ENCODE measurements at regions not wholly inside any gene's neighbourhood (a gene's known extent, or its start where the extent isn't known, plus 50 kb on each side); places are given as distances from the start of the nearest gene placed in this dataset.

- in situ Hi-C loops (cut with HindIII; ENCODE audit: low sequenced_read_pairs) = no loop called here
Observed at GRCh38 chr6:104428184-104428583, 431.5 kb downstream of the HACE1 start.

GRCh38 chr6:104423691-104424090 lies 436.0 kb downstream of the HACE1 start:
- in situ Hi-C loops (cut with HindIII; ENCODE audit: low sequenced_read_pairs) = no loop called here

- in situ Hi-C loops (cut with HindIII; ENCODE audit: low sequenced_read_pairs) = no loop called here
Observed at GRCh38 chr6:104421650-104422049, 438.1 kb downstream of the HACE1 start.

- in situ Hi-C loops (cut with HindIII; ENCODE audit: low sequenced_read_pairs) = no loop called here
Observed at GRCh38 chr6:104418839-104419238, 440.9 kb downstream of the HACE1 start.

GRCh38 chr6:104418125-104418524 lies 441.6 kb downstream of the HACE1 start:
- in situ Hi-C loops (cut with HindIII; ENCODE audit: low sequenced_read_pairs) = no loop called here

GRCh38 chr6:104414723-104415122 lies 445.0 kb downstream of the HACE1 start:
- in situ Hi-C loops (cut with HindIII; ENCODE audit: low sequenced_read_pairs) = no loop called here

GRCh38 chr6:104413767-104414166 lies 446.0 kb downstream of the HACE1 start:
- in situ Hi-C loops (cut with HindIII; ENCODE audit: low sequenced_read_pairs) = no loop called here

- in situ Hi-C loops (cut with HindIII; ENCODE audit: low sequenced_read_pairs) = no loop called here
Observed at GRCh38 chr6:104411302-104411701, 448.4 kb downstream of the HACE1 start.

- in situ Hi-C loops (cut with HindIII; ENCODE audit: low sequenced_read_pairs) = no loop called here
Observed at GRCh38 chr6:104409913-104410312, 449.8 kb downstream of the HACE1 start.

- in situ Hi-C loops (cut with HindIII; ENCODE audit: low sequenced_read_pairs) = no loop called here
Observed at GRCh38 chr6:104407957-104408356, 451.8 kb downstream of the HACE1 start.

- in situ Hi-C loops (cut with HindIII; ENCODE audit: low sequenced_read_pairs) = no loop called here
Observed at GRCh38 chr6:104404377-104404776, 455.3 kb downstream of the HACE1 start.

- in situ Hi-C loops (cut with HindIII; ENCODE audit: low sequenced_read_pairs) = no loop called here
Observed at GRCh38 chr6:104402572-104402971, 457.1 kb downstream of the HACE1 start.

- in situ Hi-C loops (cut with HindIII; ENCODE audit: low sequenced_read_pairs) = no loop called here
Observed at GRCh38 chr6:104401926-104402325, 457.8 kb downstream of the HACE1 start.

- in situ Hi-C loops (cut with HindIII; ENCODE audit: low sequenced_read_pairs) = no loop called here
Observed at GRCh38 chr6:104400844-104401243, 458.9 kb downstream of the HACE1 start.

GRCh38 chr6:104396077-104396476 lies 463.6 kb downstream of the HACE1 start:
- in situ Hi-C loops (cut with HindIII; ENCODE audit: low sequenced_read_pairs) = no loop called here

GRCh38 chr6:104381907-104382306 lies 477.8 kb downstream of the HACE1 start:
- in situ Hi-C loops (cut with HindIII; ENCODE audit: low sequenced_read_pairs) = no loop called here

GRCh38 chr6:104365451-104366234 lies 494.1 kb downstream of the HACE1 start:
- in situ Hi-C loops (cut with HindIII; ENCODE audit: low sequenced_read_pairs) = no loop called here

- in situ Hi-C loops (cut with HindIII; ENCODE audit: low sequenced_read_pairs) = no loop called here
Observed at GRCh38 chr6:104357928-104358327, 501.8 kb downstream of the HACE1 start.

- in situ Hi-C loops (cut with HindIII; ENCODE audit: low sequenced_read_pairs) = no loop called here
Observed at GRCh38 chr6:104356197-104356596, 503.5 kb downstream of the HACE1 start.

GRCh38 chr6:104349191-104349590 lies 510.5 kb downstream of the HACE1 start:
- in situ Hi-C loops (cut with HindIII; ENCODE audit: low sequenced_read_pairs) = no loop called here

- in situ Hi-C loops (cut with HindIII; ENCODE audit: low sequenced_read_pairs) = no loop called here
Observed at GRCh38 chr6:104344223-104344622, 515.5 kb downstream of the HACE1 start.

- in situ Hi-C loops (cut with HindIII; ENCODE audit: low sequenced_read_pairs) = no loop called here
Observed at GRCh38 chr6:104332364-104332763, 527.4 kb downstream of the HACE1 start.

Measured in DLD1 (cell line).